ENCODE measurements at regions not wholly inside any gene's neighbourhood (a gene's known extent, or its start where the extent isn't known, plus 50 kb on each side); places are given as distances from the start of the nearest gene placed in this dataset.

- TF ChIP-seq ZNF274 (IDR thresholded peaks at IDR 0.05; ENCODE audit: low read depth, low read length) (no peak), YY1 (IDR thresholded peaks at IDR 0.05; ENCODE audit: insufficient read depth, insufficient read length) (no peak), SUZ12 (IDR thresholded peaks at IDR 0.05; ENCODE audit: extremely low read depth, insufficient read depth, insufficient read length) (no peak)
Measured at GRCh38 chr2:144030791-144031190, 489.1 kb downstream of the ZEB2 start.

Data from NT2/D1 (cell line).